RPMI8226 (cell line): ENCODE measurements at regions not wholly inside any gene's neighbourhood (a gene's known extent, or its start where the extent isn't known, plus 50 kb on each side); places are given as distances from the start of the nearest gene placed in this dataset.

Source experiments
- DNase-seq: peaks from one replicate; pipeline ENCODE4 v3.0.0-alpha.2; 2015

DNA sequence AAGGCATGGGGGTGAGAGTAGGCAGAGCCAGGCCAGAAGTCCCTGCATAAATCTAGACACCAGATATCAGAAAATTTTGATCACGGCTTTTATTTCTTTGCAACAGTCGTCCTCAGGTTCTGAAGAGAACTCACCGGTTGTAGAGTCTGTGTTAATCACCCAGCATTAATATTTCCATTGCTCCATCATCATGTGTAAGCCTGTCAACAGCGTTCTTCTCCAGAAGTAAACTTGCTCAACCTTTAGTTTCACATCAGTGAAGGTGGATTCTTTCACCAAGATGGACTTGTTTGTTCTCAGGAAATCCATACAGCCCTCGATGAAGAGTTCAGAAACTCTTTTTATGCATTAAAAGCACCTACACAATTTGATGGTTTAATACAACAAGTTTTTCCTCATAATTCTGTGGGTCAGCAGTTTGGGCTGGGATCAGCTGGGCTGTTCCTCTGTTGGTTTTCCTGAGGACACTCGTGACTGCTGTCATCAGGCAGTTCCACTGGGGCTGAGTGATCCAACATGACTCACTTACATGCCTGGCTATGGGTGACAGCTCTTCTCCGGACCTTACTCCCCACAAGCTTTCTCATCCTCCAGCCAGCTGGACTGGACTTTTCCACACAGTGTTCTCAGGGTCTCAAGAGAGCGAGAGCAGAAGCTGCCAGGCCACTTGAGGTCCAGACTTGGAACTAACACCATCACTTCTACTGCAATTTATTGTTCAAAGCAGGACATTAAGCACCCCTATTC, 303.4 kb downstream of the ZNF621 start:
- DNase-seq, result no peak

DNA sequence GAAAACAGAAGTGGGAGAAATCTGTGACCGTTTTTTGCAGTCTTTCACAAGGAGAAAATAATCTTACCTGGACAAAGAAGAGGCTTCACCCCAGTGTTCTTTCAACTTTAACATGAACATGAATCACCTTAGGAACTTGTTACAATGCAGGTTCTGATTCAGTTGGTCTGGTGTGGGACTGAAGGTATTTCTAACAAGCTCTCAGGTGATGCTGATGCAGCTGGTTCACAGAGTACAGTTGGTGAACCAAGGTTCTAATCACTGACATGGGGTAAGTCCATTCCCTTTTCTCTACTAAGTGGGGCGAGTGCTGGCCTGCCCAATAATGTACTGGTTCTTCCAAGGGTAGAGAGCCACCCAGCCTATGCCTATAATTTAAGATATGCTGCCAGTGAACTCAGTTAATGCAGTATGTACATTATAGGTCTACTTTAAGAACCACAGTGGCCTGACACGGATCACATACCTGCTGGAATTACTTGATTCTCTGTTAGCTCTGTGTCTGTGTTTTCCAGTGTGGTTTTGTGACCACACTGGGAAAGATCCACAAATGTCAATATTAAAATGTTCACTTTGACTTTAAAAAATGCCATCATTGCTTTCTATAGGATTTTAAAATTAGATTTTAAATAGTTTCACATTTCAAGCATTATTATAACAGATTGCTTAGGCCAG, 304.1 kb downstream of the ZNF621 start:
- DNase-seq, result no peak

DNA sequence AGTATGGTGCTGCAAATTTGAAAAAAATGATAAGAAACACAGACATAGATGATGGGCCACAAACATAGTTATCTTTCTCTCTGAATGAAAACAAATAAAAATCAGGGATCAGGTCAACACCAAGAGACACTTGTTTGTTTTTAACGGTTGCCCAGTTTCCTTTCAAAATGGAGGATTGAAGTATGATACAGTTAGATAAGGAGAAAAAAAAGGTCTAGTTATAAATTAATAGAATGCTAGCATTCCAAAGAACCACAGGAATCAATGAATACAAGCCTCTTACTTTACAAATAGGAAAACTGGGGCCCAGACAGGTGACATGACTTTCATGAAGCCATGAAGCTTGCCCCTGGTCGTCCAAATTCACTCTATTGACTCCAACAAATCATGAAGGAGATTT, 305.1 kb downstream of the ZNF621 start:
- DNase-seq, result no peak

DNA sequence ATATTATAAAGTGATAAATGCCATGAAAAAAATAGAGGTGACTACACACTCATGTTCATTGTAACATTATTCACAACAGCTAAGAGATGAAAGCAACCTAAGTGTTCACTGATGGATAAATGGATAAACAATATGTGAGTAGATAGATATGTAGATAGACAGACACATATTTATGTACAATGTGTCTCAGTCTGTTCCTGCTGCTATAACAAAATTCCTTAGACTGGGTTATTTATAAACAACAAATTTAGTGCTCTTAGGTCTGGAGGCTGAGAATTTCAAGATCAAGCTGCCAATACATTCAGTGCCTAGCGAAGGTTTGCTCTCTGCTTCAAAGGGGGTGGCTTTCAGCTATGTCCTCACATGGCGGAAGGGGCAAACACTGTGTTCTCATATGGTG, 312.5 kb downstream of the ZNF621 start:
- no peak for DNase-seq

DNA sequence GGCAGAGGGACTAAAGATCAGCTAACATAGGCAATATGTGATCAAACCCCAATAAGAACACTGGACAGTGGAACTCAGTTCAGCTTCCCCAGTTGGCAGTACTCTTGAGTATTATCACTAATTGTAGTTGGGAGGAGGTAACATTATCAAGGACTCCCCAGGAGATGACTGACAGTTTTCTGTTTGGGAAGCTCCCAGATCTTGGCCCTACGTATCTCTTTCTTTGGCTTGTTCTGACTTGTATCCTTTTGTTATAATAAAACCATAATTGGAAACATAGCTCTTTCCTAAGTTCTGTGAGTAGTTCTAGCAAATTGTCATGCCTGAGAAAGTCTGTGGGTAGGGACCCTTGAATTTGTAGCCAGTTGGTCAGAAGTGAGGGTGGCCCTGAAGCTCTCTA, 316.4 kb downstream of the ZNF621 start:
- no peak for DNase-seq

DNA sequence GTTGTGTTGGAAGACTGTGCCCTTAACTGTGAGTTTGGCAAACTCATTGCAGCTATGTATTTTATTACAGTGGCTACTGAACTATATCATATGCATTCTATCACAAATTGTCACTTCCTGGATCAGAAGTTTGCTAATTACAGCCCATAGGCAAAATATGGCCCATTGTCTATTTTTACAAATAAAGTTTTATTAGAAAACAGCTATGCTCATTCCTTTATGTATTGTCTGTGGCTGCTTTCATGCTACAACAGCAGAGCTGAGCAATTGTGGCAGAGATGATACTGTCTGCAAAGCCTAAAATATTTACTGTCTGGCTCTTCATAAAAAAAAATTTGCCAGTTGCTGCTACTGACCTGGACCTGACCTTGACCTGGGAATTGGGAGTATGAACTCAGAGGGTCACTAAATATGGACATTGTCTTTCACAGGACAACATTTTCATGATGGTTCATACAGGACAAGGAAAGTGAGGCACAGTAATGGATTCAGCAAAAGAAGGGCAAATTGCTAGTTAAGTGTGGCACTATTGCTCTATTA, 316.9 kb downstream of the ZNF621 start:
- DNase-seq, result no peak

DNA sequence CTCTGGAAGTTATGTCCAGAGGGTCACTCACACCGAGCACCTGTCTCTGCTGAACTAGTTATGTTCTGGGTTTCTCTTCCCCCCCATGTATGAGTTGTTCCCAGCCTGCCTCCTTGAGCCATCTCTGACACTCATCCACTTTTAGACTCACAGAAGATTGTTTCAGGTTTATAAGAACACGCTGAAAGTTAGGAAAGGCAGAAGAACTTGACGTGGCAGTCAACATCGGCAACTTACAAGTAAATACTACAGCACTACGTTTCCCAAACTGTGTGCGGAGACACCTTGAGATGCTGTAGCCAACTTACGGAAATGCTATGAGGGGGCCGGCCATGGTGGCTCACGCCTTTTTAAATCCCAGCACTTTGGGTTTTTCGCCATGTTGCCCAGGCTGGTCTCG, 318.0 kb downstream of the ZNF621 start:
- DNase-seq, result no peak

DNA sequence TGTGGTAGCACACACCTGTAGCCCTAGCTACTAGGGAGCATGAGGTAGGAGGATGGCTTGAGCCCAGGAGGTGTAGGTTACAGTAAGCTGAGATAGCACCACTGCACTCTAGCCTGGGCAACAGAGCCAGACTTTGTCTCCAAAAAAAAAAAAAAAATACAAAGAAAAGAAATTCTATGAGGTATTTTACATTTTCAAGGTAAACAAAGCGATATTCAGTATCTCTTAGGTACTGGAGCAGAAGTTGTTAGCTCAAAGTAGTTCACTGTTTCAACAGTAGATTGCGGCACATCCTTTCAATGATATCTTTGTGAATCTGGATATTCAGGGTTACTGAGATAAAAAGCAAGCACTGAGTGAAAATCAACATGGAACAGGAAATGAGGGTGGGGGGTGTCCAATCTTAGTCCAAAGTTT, 318.5 kb downstream of the ZNF621 start:
- DNase-seq, result no peak

DNA sequence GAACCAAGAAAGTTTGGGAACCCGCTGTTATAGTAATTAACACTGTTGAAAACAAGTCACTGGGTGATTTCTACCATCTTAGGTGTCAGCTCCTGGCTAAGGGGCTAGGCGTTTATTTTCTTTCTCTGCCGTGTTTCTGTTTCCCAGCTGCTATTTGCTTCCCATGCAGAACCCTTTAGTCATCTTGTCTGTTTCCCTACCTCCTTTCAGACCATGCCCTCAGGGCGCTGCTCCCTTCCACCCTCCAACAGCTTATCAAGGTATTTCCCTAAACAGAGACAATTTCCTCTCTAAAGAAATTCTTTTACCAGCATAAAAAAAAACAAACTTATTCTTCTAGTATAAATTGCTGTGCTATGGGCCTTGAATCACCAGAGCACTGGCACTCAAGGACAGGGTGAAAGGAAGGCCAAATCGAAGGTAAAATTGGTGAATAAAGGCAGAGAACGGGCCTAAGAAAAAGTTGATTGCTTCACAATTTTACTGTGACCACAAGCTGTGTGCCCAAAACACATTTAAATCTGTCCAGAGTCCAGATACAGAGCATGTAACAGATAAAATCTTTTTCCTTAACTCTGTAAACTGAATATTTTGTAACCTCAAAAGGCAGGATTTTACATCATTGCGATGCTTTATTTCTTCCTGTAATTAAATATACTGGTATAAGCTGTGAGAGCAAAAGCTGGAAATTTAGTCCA, 319.2 kb downstream of the ZNF621 start:
- no peak for DNase-seq

DNA sequence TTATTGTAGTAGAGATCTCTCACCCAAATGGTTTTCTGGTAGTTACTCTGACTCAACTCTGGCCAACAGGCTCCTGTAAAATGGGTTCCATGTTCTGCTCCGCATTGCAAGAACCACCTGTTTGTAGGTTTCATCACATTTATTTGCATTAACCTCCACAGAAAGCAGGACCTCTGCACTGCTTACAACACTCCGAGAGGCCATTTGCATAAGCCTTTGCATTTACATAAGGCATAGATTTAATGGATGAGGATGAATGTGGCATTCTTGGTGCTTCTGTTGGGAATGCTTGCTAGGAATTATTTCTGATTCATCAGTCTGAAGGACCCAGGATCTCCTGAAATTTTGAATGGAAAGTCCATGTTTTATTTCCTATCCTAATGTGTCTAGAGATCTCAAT, 320.1 kb downstream of the ZNF621 start:
- no peak for DNase-seq

DNA sequence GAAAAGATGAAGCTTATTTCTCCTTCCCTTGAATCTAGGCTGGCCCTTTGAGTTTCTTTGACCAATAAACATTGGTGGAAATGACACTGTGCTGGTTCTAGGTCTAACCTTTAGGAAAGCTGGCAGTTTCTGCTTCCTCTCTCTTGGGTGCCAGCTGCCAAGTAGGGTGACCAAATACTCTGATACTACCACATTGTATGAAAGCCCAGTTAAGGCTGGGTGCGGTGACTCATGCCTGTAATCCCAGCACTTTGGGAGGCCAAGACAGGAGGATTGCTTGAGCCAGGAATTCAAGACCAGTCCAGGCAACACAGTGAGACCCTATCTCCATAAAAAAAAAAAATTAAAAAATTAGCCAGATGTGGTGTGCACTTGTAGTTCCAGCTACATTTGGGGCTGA, 320.7 kb downstream of the ZNF621 start:
- DNase-seq, result no peak

DNA sequence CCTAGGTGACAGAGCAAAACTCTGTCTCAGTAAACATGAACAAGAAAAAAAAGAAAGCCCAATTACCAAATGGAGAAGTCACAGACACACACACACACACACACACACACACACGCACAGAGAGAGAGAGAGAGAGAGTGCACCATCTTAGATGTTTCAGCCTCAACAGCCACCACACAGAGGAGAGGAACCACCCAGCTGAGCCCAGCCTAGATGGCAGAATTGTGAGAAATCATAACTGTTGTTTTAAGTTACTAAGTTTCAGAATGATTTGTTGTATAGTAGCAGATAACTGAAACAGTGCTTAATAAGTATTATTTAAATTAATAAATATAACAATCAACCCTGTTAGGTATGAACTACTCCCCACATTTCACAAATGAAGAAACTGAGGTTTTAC, 321.2 kb downstream of the ZNF621 start:
- DNase-seq, result no peak

DNA sequence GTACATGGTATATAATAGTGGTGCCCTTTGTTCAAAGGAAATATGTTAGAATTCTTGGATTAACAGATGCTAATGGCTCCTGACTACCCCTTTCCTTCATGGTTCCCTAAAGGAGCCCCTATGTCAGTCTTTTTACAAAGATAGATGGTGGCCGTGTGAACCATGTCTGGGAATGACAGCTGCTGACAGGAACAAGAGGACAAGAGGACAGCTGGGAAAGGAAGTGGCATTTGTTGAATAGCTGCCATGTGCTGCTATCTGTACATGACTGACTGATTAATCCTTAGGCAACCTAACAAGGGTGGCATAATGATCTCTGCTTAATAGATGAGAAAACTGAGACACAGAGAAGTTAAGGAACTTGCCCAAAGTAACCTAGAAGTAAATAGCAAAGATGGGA, 321.7 kb downstream of the ZNF621 start:
- no peak for DNase-seq

DNA sequence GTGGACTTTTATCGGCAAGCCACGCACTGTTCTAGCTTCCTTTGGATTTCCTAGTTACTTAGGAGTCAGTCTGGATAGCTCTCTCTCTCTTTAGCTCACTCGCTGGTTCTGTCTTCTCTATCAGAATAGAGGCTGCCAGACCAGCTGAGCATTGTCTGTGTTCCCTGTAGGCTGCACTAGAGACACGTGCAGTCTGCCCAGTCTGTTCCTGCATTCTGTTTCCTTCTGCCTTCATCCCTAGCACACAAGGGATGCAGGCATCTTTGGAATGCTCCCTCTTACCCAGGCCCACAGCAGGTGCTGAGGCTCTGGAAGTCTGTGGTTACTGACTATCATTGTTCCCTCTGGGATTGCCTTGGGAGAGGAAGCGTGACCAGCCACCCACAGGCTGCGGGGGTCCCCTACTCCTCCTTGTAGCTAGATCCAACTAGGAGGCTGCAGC, 322.8 kb downstream of the ZNF621 start:
- DNase-seq, result no peak

DNA sequence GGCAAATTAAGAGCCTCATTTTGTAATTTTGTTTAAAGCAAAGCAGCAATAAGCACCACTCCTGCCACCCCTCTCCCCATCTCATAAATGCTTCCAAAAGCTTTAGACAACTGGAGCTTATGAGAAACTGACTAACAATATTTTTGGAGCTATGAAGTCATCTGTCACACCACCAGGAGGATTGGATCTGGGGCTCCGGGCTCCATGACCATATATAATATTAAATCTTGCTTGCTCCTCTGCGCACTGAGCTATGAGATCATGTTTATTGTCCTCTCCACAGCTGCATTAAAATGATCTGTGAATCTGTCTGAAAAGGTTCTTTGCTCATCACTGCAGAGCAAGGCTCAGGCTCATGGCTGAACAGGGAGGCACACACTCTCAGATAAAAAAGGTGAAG, 323.7 kb downstream of the ZNF621 start:
- DNase-seq, result no peak

DNA sequence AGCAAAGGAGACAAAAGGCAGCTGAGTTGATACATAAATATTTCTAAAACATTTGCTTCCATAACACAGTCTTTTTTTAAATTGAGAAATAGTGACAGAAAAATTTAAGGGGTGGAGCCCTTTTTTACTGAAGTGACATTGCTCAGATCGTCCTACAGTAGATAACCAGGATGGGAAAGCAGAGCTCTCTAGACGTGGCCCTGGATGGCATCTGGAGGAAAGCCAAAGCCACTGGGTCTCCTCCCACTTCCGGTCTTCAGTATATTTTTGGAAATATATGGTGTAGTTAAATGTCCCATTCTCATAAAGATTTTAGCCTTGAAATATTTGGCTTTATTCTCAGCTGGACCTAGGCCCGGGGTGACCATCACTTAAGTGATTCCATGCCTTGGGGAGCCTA, 326.1 kb downstream of the ZNF621 start:
- peak; percentile 5 for DNase-seq

DNA sequence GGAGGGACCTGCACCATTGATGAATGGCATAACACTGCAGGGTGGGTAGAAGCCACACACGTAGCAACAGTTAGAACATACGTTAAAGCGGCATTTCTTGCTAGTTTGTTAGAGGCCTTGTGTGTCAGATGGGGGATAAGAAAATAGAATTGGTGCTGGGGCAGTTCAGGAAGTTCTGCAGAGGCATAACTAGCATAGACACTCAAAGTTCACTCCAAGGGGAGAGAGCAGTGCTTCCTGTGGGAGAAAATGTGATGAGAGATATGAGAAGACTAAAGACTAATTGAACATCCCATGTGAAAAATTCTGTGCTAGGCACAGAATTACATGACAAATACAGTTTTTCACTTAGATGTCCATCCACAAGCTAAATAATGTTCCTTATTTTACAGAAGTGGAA, 327.1 kb downstream of the ZNF621 start:
- no peak for DNase-seq

DNA sequence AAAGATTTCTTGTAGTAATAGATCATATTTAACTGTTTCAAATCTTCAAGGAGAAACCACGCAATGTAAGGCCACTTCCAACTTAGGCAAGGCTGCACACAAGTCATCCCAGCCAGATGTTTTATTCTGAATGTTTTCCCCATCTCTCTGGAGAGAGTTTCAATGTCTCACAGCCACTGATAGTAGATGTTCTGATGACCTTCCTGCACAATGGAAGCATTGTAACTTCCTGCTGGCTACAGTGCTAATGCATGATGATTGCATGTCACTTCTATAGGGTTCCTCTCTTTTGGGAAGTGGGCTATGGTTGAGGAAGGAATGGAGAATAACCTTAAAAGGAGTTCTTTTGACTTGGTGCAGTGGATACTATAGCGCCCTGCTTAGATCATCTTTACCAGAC, 328.0 kb downstream of the ZNF621 start:
- DNase-seq, result no peak

DNA sequence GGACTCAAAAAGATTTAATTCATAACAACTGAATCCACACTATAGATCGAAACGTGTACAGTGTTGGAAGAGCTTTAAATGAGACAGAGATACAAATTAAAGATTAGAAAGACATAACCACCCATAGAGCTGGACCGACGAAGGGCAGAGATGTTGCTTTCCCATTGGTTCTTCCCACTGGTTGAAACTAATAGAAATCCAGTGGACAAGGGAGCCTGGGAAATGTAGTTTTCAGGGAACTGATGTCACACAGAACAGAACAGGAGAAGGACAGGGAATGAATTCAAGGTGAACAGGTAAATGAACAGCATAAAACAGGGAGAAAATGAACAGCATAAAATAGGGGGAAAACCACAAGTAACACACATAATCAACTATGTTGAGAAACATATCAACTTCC, 328.7 kb downstream of the ZNF621 start:
- no peak for DNase-seq

DNA sequence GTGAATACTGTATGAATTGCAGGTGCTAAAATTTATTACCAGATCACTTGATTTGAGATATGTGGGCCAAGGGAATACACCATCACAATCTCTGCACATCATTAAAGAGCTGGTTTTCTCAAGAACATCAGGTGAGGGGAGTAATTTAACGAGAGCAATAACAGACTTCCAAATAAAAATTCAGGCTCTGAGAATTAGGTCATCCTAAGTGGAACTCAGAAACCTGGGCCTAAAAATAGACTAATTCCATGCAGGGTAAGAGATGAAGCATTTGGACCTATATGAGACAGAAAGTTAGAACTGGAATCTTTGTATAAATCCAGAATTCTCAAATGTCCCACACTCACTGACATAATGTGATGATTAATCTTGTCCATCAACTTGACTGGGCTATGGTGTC, 331.1 kb downstream of the ZNF621 start:
- DNase-seq, result no peak

DNA sequence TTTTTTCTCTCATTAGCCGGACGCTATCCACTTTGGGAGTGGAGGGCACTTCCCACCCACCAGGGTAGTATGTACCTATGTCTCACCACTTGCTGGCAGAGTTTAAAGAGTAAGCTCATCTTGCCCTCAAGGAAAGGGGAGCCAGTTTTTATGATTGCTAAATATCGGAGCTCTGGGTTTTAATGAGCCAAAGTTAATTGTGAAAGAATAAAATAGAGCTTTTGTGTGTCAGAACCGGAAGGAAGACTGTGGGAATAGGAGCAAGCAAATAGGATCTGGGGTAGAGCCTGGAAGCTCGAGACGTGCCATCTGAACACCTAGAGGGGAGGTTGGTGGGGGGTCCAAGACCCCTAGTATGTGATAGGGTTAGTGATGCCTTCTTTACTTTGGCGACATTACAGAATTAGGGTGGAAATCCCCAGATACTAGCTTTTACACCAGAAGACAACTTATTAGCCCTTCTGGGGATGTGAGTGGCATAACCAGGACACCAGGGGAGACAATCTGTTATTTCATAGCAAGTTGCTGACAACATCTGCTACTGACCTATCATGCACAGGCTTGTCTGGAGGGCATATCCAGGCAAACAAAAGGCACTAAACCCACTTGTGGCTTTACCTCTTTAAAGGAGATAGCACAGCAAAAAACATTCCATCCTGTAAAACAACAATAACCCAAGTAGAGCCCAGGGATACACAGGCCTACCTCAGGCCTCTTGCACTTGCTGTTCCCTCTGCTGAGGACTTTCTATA, 333.8 kb downstream of the ZNF621 start:
- DNase-seq, result no peak

DNA sequence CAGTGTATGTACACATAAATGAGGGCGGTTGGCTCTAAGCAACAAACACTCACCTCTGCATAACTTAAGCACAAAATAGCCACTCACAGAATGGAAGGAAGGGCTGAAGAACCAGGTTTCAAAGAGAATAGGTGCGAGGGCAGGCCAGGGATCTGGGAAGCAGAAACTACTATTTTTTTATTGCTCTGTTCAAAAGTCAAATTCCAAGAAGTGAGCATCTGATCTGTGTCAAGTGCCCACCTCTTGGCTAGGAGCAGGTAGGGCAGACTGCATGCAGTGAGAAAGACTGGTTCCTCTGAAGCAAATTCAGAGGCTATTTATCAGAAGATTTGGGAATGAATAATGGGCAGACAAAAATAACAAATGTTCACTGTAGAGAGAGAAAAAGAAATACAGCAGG, 336.4 kb upstream of the CTNNB1 start:
- DNase-seq, result no peak

DNA sequence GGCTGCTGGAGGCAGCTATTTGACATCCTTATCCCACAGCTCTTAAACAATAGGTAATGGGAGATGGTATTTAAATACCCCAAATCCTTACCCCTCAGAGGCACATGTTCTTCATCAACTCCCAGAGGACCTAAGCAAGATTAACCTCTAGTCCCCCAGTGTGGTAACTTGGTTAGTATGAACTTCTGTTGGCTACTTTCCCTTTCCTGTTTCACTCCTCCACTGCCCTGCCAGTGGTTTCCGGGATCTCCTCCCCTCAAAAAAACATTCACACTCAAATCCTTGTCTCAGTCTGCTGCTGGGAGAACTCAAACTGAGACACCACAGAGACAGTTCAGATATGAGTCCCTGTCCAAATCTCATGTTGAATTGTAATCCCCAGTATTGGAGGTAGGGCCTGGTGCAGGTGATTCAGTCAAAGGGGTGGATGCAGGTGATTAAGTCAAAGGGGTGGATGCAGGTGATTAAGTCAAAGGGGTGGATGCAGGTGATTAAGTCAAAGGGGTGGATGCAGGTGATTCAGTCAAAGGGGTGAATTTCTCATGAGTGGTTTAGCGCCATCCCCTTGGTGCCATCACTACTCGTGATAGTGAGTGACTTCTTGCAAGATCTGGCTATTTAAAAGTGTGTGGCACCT, 335.0 kb upstream of the CTNNB1 start:
- DNase-seq, result no peak
